OCI-M1 (cell line): ENCODE measurements at regions not wholly inside any gene's neighbourhood (a gene's known extent, or its start where the extent isn't known, plus 50 kb on each side); places are given as distances from the start of the nearest gene placed in this dataset.

Experiments
- DNase-seq: peaks from one replicate; lab custom pipeline; 2025; lab: John Stamatoyannopoulos, UW

GRCh38 chrX:145631461-145631951 is 186.1 kb upstream of the SLITRK2 start:
- no peak for DNase-seq

GRCh38 chrX:145654486-145654885 is 163.1 kb upstream of the SLITRK2 start:
- no peak for DNase-seq

GRCh38 chrX:145673841-145674240 is 143.8 kb upstream of the SLITRK2 start:
- no peak for DNase-seq

- no peak for DNase-seq
Measured at GRCh38 chrX:145677109-145677817, 140.4 kb upstream of the SLITRK2 start.

GRCh38 chrX:145682518-145683298 is 134.9 kb upstream of the SLITRK2 start:
- DNase-seq: no peak

- DNase-seq: no peak
Measured at GRCh38 chrX:145687146-145687545, 130.5 kb upstream of the SLITRK2 start.

- no peak for DNase-seq
Measured at GRCh38 chrX:145687707-145688106, 129.9 kb upstream of the SLITRK2 start.

GRCh38 chrX:145694048-145694447 is 123.6 kb upstream of the SLITRK2 start:
- DNase-seq: no peak

GRCh38 chrX:145715641-145716138 is 101.9 kb upstream of the SLITRK2 start:
- no peak for DNase-seq

- DNase-seq: no peak
Measured at GRCh38 chrX:145716226-145716625, 101.4 kb upstream of the SLITRK2 start.

- DNase-seq: peak; percentile 37
Measured at GRCh38 chrX:145727476-145727875, 90.2 kb upstream of the SLITRK2 start.

- no peak for DNase-seq
Measured at GRCh38 chrX:145729635-145730034, 88.0 kb upstream of the SLITRK2 start.

- DNase-seq: no peak
Measured at GRCh38 chrX:145735036-145735435, 82.6 kb upstream of the SLITRK2 start.

- no peak for DNase-seq
Measured at GRCh38 chrX:145751943-145752342, 65.7 kb upstream of the SLITRK2 start.
